Activated CD8-positive, alpha-beta memory T cell treated with anti-CD3 and anti-CD28 coated beads for 4 hours (primary cell): ENCODE measurements at regions not wholly inside any gene's neighbourhood (a gene's known extent, or its start where the extent isn't known, plus 50 kb on each side); places are given as distances from the start of the nearest gene placed in this dataset.
"Not testable (repeated sequence)": the region's sequence is repeated elsewhere in the genome, so short reads cannot be mapped to it uniquely, and the experiment has no call there.

Source experiments
- DNase-seq, 2 donors: peaks; one replicate each; pipeline ENCODE4 v3.0.0-alpha.2; 2020; ENCODE audit warnings: low read depth in 2 of 2

DNA sequence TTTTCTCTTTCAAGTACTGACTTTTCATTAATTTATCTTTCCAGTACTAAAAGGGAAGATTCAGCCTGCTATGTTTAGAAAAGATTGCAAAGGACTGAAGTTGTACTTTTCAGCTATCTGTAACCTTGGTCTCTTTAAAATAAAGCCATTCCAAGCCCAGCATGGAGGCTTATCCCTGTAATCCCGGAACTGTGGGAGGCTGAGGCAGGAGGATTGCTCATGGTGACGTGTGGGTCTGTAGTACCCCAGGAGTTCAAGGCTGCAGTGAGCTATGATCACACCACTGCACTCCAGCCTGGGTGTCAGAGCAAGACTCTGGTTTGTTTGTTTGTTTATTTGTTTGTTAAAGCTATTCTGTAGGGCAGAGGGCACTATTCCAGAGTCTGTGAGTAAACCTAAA lies 50.6 kb upstream of the TMEM170B start:
- DNase-seq = no peak

DNA sequence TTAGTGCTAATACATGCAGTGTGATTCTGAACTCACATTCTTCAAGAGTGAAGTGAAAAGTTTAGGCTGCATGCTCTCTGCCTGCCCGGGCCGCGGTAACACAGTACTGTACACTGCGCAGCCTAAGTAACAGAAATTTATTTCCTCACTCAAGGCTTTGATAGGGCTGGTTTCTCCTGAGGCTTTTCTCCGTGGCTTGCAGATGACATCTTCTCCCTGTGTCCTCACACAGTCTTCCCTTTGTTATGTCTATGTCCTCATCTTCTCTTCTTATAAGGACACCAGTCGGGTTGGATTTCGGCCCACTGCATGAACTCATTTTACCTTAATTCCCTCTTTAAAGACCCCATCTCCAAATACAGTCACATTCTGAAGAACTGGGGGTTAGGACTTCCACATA lies 51.1 kb upstream of the TMEM170B start:
- no peak for DNase-seq

DNA sequence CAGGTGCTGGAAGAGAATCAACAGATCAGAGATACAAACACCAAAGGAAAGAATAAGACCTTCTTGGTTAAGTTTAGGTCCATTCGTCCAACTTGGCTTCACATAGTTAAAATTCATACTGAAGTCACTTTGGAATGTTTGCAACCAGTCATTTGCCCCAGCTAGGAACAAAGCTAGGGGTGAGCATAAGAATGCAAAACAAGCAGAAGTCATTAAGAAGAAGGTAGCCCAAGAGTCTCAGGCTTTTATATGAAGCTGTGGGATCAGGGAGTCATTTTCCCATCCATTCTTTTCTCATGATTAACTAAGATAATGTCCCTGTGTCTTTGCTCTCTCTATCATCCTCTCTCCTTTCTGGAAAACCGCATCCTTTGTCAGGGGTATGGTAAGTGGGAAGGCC lies 51.5 kb upstream of the TMEM170B start:
- DNase-seq = no peak

DNA sequence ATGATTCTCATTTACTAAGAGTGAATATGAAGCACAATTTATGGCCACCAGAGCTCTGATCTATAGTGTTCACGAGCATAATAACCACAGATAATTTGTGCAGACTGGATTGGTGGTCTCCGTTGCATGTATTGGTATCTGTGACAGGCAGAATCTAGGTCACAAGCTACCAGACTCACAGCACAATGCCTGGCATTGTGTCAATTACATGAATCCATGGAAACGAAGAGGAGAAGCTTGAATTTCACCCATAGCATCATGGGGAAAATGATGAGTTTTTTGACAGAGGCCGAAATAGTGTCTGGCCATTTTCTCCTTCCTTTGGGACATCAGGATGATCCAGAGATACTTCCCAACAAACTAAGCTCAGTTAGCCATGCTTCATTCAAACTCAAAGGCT lies 52.3 kb upstream of the TMEM170B start:
- DNase-seq = no peak

DNA sequence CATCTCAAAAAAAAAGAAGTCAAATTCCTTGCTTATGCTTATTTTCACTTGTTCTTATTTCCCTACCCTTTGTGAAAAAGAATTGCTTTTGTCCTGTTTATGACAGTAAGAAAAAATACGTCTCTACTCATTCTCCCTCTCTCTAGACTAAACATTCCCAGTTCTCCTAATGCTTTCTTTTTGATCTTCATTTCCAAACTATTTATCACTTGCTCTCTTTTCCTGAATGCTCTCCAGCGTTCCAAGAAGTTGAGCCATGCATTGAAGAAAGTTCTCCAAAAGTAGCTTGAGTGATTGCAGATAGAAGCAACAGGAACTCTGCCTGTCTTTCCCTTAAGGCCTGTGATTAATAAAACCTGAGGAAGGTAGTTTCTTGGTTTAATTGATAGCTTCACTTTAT lies 53.1 kb upstream of the TMEM170B start:
- DNase-seq = no peak

DNA sequence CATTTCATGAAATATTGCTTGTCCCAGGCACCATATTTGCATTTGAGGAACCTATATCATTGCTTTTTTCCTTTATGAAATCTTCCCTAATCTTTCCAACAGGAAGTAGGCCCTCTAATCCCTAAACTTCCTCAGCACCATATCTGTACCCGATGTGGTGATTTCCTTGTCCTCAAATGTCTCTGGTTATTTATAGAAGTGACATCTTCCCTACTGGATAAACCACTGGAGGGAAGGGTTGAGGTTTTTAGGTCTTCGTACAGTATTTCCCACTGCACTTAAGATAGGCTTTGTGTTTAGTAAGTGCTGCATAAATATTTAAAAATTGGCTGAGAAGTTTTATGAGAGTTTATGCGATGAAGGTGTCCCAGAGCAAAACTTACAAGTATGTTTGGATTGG lies 54.9 kb upstream of the TMEM170B start:
- DNase-seq = no peak

DNA sequence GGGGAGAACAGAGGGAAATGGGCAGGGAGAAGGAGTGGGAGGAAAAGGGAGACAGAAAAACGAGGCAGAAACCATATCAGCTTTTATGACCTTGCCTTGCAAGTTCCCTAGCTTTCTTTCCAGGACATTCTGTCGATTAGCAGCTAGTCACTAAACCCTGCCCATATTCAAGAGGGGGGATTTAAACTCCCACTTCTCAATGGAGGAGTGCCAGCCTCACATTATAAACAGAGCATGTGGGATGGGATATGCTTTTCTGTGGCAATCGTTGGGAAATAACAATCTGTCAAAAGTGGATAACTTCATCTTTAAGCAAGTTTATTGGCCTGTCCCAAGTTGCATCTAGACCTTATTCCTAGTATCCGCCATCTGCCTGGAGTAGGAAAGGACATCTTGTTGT lies 57.0 kb upstream of the TMEM170B start:
- no peak for DNase-seq

DNA sequence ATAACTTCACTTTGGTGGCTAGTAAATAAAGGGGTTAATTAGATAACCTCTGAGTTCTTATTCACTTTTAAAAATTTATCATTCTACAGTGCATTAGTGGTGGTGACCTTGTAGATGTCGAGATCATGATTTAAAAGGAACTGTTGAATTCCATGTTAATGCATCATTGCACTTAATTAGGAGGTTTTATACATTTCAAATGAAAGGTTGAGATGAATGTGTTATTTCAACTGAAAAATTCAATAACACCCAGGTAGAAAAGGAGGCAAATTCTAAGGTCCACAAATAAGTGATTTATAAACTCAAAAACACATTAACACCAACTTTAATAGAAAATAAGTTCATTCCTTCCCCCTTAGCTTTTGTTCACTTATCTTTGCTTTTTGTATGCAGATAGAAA lies 58.3 kb upstream of the TMEM170B start:
- DNase-seq = no peak

DNA sequence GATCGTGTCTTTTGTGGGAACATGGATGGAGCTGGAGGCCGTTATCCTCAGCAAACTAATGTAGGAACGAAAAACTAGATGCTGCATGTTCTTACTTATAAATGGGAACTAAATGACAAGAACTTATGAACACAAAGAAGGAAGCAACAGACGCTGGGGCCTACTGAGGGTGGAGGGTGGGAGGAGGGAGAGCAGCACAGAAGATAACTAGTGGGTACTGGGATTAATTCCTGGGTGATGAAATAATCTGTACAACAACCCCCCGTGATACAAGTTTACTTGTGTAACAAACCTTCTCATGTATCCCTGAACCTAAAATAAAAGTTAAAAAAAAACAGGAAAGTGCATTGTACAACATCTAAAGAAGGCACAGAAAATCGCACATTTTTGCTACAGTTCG lies 59.0 kb upstream of the TMEM170B start:
- DNase-seq = no peak

DNA sequence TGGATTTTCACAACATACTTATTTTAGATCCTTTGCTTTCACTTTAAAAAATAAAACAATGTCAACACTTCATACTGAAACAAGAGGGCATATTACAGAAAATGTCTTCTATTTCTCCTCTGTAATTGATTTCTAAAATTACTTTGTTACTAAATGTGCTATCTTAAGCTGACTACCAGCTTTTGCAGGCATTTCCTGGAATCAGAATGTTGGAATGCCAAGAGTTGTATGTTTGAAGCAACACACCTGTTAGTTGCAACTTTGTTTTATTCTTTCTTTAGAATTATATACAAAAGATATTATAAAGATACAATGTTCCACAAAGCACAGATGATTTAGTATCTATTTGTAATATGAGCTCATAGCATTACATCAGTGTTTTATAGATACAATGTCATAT lies 62.5 kb upstream of the TMEM170B start:
- no peak for DNase-seq

DNA sequence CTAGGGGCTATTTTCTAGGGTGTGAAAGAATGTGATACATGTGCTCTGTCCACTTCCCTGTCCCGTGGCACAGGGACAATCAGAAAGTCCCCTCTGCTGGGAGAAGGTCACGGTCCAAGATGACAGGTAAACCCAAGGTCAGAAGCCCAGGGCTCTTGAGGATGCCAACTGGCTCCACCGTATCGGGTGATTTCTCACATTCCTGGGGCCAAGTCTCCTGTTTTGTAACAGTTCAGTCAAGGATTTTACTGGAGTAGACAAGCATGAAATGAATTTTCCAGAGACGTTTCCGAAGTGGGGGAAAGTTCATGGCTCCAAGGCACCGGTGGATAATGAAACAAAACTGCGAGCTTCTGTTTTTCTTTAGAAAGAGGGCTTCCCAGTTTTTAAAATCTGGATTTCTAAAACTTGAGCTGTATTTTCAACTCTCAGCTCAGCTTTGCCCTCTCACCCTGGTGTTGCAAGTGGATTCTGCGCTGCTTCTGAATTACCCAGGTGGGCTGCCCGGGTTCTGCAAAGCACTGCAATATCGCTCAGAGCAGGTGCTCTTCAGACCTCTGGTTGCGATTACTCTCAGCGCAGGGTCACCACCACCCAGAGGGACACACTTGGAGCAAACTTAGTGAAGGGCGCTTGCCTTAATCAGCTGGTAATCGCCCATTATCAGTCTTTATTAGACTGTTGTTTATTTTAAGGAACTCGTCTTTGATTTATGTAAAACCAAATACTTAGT lies 64.4 kb upstream of the TMEM170B start:
- no peak for DNase-seq

DNA sequence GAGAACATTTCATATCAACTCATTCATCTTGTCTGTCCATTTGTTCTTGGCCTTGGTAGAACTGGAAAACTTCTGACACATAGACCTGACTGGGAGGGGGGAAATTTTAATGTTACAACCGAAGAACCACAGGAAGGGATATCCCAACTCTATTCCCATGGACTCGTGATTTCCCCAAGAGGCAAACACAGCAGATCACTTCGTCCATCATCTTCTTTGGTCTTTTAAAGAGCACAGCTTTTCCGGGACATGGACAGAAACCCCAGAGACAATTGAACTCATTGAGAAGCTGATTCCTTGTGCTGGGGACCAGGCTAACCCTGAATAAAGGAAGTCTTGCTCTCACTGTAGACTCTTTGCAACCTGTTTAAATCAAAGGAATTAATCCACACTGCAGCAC lies 66.3 kb upstream of the TMEM170B start:
- no peak for DNase-seq

DNA sequence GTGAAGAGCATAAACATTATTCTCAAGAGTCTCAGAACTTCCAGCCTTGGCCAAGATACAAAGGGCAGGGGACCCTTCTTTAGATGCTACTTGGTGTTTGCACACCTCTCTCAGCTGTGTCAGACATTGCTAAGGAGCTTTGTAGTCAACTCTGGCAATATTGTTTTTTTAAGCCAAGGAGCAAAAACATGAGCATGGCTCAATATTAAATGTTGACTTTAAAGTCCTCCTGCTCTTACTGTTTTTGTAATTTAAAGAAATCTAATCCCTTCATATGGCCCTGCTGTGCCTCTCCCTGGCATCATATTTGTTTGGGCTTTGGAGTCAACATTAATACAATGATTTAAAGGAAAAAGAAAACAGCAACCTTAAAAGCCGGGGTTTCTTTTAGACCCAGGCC lies 67.9 kb upstream of the TMEM170B start:
- no peak for DNase-seq

DNA sequence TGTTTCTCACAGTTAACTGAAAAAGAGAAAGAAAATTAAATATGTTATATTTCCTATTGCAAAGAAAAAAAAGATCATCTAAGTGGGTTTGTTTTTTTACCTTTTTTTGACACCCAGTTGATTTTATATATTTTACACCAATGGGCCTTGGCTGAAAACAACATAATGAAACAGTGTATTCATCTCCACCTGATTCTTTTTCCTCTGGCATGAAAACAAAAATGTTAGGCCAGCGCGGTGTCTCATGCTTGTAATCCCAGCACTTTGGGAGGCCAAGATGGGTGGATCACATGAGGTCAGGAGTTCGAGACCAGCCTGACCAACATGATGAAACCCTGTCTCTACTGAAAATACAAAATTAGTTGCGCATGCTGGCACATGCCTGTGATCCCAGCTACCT lies 69.3 kb upstream of the TMEM170B start:
- DNase-seq = not testable (repeated sequence)

DNA sequence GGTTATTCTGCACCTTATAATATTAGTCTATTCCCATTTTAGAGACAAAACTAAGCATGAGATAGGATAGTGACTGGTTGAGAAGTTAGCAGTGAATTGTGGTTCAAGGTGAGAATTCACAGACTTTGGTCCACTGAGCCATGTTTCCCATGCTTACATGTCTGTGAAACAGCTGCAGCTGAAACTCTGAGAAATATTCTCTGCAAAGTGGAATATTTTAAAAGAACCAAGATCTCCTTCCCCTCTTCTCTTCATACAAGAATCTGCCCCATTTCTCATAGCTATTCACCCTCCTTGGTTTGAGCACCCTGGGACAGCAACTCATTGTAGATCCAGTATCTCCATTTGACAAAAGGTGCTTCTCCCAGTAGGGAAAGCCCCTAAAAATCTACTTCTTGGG lies 70.2 kb upstream of the TMEM170B start:
- no peak for DNase-seq

DNA sequence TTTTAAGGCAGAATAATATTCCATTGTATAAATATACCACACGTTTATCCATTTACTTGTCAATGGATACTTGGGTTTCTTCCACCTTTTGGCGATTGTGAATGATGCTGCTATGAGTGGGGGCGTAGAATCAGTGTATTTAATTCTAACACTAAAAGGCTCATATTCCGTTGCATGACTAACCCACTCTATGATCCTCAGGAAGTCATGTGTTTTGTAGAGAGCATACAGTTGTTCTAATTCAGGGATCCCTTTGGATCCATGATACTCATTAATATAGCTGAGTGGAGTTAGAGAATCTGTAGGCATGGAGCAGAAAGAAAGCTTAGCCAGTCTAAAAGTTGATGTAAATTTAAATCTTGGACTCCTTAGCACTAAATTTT lies 74.2 kb upstream of the TMEM170B start:
- no peak for DNase-seq

DNA sequence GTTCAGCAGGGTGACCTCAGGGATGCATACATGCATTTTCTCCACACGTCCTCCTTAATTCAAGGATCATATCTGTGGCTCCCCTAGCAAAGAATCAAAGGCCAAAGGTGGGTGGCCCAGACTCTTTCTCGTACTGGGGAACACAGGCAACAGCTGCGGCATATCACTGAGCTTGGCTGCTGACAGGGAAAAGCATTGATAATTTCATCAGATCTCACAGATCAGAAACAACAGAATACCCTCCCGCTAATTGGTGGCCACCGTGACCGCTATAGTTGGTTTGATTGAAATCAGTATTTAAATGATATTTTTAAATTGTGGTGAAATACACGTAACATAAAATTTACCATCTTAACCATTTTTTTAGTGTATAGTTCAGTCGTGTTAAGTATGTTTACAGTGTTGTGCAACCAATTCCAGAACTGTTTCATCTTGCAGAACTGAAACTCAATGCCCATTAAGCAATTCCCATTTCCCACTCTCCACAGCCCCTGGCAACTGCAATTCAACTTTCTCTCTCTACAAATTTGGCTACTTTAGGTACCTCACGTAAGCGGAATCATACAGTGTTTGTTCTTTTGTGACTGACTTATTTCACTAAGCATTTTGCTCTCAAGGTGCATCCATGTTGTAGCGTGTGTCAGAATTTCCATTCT lies 74.7 kb upstream of the TMEM170B start:
- DNase-seq = no peak

DNA sequence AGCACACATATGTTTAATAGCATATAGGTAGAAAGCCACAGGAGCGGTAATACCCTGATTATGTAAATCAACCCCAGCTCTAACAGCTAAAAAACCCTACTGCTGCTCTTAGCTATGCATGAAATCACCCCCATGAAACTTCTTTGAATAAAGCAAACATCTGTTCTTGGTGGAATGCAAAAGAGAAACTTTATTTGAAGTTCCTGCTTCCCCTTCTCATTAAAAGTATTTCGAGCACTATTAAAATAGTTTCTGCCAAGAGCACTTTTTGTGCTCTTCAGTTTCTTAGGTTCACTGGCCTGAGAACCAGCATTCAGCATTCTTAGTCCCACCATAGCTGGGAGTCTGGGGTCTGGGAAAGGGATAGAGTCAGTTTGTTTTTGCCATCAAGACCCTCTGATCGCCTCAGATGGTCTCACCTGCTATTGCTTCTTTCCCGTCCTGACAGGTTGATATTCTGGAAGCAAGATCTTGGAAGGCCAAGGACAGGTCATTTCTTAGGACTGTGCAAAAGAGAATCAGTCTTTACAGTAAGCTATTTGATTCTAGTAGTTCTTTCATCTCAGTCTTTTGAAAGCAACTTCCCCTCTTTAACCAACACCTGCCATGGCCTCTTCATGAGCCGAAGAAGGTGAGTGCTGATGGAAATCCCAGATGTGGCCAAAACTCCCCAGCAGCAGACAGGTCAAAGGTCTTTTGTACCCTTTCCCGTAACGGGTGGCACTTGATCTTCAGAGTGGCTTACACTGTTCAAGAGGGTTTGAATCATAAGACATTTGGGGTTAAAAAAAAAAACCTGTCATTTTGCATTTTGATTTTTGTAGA lies 76.5 kb upstream of the TMEM170B start:
- no peak for DNase-seq

DNA sequence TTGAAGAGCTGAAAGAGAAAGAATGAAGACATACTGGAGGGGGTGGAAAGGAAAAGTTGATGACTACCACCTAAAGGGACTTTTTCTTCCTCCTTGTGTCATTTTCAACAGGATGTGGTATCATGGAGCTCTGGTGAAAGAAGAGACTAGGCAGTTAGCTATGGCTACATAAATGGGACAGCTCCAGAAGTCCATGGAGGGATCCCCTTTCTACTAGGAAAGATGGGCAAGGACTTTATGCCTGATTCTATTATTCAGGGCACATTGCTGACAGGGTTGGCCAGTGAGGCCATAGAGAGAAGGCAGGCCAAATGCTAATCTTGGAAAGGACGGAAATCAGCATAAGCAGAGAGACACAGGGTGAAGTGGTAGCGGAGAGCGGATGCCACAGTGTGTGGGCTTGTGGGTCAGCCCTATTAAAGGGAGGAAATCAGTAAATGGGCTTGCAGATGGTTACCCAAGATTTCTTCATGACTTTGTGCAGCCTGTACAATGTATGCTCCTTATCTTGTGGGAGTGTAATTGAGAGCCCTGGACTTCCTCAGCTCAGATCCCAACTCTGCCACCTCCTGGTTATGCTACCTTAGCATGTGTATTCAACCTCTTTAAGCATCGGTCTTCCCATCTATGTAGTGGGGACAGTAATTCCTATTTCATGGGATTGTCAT lies 77.4 kb upstream of the TMEM170B start:
- no peak for DNase-seq

DNA sequence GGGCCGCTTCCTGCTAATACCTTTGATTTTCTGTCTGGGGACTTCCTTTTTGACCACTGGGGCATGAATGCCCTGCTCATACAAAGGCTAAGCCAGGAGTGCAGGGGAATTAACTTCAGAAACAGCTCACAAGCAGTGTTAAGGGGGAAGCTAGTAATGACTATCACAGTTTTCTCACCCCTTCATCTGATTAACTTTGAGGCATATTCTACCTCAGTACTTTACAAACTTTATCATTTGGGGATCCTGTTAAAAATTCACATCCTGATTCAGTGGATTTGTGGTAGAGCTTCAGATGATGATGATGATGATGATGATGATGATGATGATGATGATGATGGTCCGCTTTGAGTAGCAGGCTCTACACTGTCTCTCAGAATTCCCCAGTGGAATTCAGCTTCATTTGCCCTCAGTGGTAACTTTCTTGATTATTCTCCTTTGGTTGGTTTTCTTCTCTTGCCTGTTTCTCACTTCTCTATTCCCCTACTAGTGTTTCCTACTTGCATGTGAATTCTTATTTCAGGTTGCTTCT lies 78.4 kb upstream of the TMEM170B start:
- no peak for DNase-seq

DNA sequence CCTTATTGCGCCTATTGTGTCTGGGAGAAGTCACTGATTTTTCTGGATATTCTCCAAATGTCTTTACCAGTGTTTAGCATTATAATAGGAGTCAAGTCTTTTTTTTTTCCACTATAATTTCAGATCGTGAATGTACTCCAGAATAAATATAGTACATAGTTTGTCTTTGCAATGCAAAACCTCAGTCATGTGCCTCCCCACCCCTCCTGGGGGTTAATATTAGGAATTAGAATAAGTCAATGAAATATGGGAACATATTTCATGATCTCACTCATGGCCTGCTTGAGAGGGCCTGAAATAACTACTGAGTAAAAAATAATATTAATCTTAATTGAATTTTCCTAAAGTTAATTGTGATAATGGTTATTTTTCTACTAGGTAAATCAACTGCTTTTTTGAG lies 79.0 kb upstream of the TMEM170B start:
- no peak for DNase-seq

DNA sequence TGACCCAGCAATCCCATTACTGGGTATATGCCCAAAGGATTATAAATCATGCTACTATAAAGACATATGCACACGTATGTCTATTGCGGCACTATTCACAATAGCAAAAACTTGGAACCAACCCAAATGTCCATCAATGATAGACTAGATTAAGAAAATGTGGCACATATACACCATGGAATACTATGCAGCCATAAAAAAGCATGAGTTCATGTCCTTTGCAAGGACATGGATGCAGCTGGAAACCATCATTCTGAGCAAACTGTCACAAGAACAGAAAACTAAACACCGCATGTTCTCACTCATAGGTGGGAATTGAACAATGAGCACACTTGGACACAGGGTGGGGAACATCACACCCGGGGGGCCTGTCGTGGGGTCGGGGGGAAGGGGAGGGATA lies 80.1 kb upstream of the TMEM170B start:
- DNase-seq = not testable (repeated sequence)
